ENCODE measurements at regions not wholly inside any gene's neighbourhood (a gene's known extent, or its start where the extent isn't known, plus 50 kb on each side); places are given as distances from the start of the nearest gene placed in this dataset.

GRCh38 chr16:87062569-87063442 lies 254.4 kb downstream of the C16orf95 start (continued):
- no peak for TF ChIP-seq PHF8 (IDR thresholded peaks at IDR 0.05; ENCODE audit: borderline replicate concordance, low read depth)
- TF ChIP-seq ATOH8 (CRISPR knock-in tag; IDR thresholded peaks at IDR 0.05; ENCODE audit: low read depth): no peak
- no peak for TF ChIP-seq EHF (CRISPR knock-in tag; IDR thresholded peaks at IDR 0.05)
- TF ChIP-seq RAD21 (conservative IDR thresholded peaks at IDR 0.05 in 1 of 2, IDR thresholded peaks at IDR 0.05 in 1 of 2): peak; percentile 92 to 98
- TF ChIP-seq BHLHE40 (IDR thresholded peaks at IDR 0.05; ENCODE audit: low read depth, low read length): no peak
- no peak for TF ChIP-seq TP53 (CRISPR knock-in tag; IDR thresholded peaks at IDR 0.05)
- no peak for TF ChIP-seq JUNB (IDR thresholded peaks at IDR 0.05)
- TF ChIP-seq ZC3H11A (IDR thresholded peaks at IDR 0.05): no peak
- no peak for TF ChIP-seq RNF2 (IDR thresholded peaks at IDR 0.05; ENCODE audit: borderline replicate concordance, low read depth)
- TF ChIP-seq RCOR1 (IDR thresholded peaks at IDR 0.05; ENCODE audit: low read depth, low read length): no peak
- no peak for TF ChIP-seq ELK1 (IDR thresholded peaks at IDR 0.05; ENCODE audit: low read depth, low read length)
- no peak for TF ChIP-seq HDAC2 (IDR thresholded peaks at IDR 0.05)
- no peak for TF ChIP-seq ZNF302 (CRISPR knock-in tag; IDR thresholded peaks at IDR 0.05)
- 0 out of 2 replicates have a peak, but pooled peaks have one; percentile 31 for TF ChIP-seq MAX (IDR thresholded peaks at IDR 0.05)
- TF ChIP-seq CHD4 (IDR thresholded peaks at IDR 0.05; ENCODE audit: borderline replicate concordance): no peak
- no peak for TF ChIP-seq RFX5 (IDR thresholded peaks at IDR 0.05)
- peak; percentile 98 for TF ChIP-seq SMC3 (IDR thresholded peaks at IDR 0.05)
- no peak for TF ChIP-seq ZFP36 (IDR thresholded peaks at IDR 0.05; ENCODE audit: borderline replicate concordance, partially characterized antibody)
- no peak for TF ChIP-seq KDM1A (IDR thresholded peaks at IDR 0.05; ENCODE audit: low read depth)
- no peak for TF ChIP-seq JUN (IDR thresholded peaks at IDR 0.05)
- TF ChIP-seq NPAS2 (CRISPR knock-in tag; IDR thresholded peaks at IDR 0.05; ENCODE audit: borderline replicate concordance): no peak
- TF ChIP-seq CTCF (IDR thresholded peaks at IDR 0.05): peak; percentile 84
- TF ChIP-seq NFE2L2 (conservative IDR thresholded peaks at IDR 0.05; ENCODE audit: low read length): no peak

GRCh38 chr16:87063543-87063942 lies 253.6 kb downstream of the C16orf95 start:
- Histone ChIP-seq H3K4me3 (no peak overlapping the region), H3K4me1 (peaks cover 4% of the 10 kb centered on the region; the same call in 1 of the 3 replicates), H3K9me3 (no peaks in the 10 kb centered on the region), H3K4me2 (no peak overlapping the region), H3K27ac (no peak overlapping the region)
- no peak for DNase-seq (ENCODE audit: low read depth in 1 of 2, low spot score in 1 of 2)
- CTCF ChIA-PET: interaction anchor here (0.6 to 5.8 kb wide), 48 partner anchors 8 to 668 kb away, joined by 3 to 170 read pairs (median 7); partner anchors contain the start of gene FOXC2
- FAIRE-seq: no peak
- POLR2A ChIA-PET: no interaction called here
- 86% methylated on average over 19 of the region's 19 CpGs for WGBS (ENCODE audit: missing lambda C conversion rate)
- no peak for ATAC-seq
- TF ChIP-seq TFCP2L1 (CRISPR knock-in tag; IDR thresholded peaks at IDR 0.05): no peak
- no peak for TF ChIP-seq ESRRA (IDR thresholded peaks at IDR 0.05; ENCODE audit: borderline replicate concordance, low read length)
- TF ChIP-seq RARB (CRISPR knock-in tag; IDR thresholded peaks at IDR 0.05): no peak
- no peak for TF ChIP-seq CBX8 (IDR thresholded peaks at IDR 0.05)
- TF ChIP-seq EHF (CRISPR knock-in tag; IDR thresholded peaks at IDR 0.05): no peak
- TF ChIP-seq REST (IDR thresholded peaks at IDR 0.05): no peak
- TF ChIP-seq CHD2 (IDR thresholded peaks at IDR 0.05; ENCODE audit: low read length, partially characterized antibody): no peak
- TF ChIP-seq HDAC2 (IDR thresholded peaks at IDR 0.05): no peak
- TF ChIP-seq HOXB13 (CRISPR knock-in tag; IDR thresholded peaks at IDR 0.05; ENCODE audit: low read depth): no peak

Data from A549 (cell line).